GM18498 (cell line): ENCODE measurements at regions not wholly inside any gene's neighbourhood (a gene's known extent, or its start where the extent isn't known, plus 50 kb on each side); places are given as distances from the start of the nearest gene placed in this dataset.

ENCODE experiments used
- ATAC-seq: cut with Tn5 transposase; IDR thresholded peaks from one replicate; pipeline ENCODE4 v1.9.1; 2021; ENCODE audit warnings: mild to moderate bottlenecking, moderate library complexity; ENCODE audit not compliant: unreplicated experiment

- no peak for ATAC-seq
Observed at GRCh38 chr14:51539571-51540037, 112.1 kb upstream of the FRMD6 start.

GRCh38 chr14:51540364-51540763 is 111.3 kb upstream of the FRMD6 start:
- no peak for ATAC-seq

DNA sequence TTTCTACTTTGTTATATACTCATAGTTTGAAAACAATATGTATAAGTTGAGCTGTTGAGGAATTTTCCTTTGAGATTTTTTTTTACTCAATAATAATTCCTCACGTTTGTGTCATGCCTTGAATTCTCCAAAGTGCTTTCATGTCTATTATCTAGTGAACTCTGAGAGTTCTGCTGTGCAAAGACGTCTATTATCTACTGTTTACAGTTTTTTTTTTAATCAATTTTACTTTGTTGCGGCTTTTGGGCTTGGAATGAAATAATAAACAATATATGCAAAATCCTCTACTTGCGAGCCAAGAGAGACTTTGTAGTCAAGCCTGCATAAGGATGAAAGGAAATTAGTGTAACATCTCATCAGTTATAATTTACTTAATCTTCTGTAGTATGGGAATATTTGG is 107.2 kb upstream of the FRMD6 start:
- no peak for ATAC-seq

DNA sequence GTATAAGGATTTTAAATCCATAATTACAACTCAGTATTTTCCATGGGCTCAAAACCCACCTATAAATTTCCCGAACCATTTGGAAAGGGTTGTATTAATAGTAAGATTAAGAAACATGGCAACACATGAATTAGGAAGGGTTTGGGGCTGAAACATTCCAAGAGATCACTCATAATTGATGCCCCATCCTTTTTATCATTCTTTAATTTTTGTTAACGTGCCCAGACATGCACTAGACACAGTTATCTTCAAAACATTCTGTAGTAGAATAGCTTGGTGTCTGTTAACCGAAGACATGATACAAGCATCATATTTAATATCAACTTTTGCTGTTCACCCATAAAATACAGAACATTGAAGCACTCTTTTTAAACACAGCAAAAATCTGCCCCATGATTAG is 106.8 kb upstream of the FRMD6 start:
- no peak for ATAC-seq

GRCh38 chr14:51545396-51545795 is 106.3 kb upstream of the FRMD6 start:
- no peak for ATAC-seq

DNA sequence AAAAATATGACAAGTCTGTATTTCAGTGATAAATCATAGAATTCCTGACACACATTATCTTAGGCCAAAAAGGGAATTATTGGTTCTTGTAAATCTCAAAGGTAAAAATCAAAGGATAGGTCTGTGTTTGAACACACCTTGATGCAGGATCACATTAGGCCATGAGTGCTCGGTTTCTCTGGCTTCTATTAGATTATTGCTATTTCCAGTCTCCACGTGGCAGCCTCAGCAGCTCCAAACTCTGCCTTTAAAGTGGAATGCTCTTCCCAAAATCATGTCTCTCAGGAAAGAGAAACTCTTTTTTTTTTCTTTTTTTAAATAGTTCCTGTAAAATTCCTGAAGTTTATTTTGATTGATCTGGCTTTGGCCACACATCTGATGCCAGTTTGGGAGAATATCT is 105.6 kb upstream of the FRMD6 start:
- no peak for ATAC-seq

DNA sequence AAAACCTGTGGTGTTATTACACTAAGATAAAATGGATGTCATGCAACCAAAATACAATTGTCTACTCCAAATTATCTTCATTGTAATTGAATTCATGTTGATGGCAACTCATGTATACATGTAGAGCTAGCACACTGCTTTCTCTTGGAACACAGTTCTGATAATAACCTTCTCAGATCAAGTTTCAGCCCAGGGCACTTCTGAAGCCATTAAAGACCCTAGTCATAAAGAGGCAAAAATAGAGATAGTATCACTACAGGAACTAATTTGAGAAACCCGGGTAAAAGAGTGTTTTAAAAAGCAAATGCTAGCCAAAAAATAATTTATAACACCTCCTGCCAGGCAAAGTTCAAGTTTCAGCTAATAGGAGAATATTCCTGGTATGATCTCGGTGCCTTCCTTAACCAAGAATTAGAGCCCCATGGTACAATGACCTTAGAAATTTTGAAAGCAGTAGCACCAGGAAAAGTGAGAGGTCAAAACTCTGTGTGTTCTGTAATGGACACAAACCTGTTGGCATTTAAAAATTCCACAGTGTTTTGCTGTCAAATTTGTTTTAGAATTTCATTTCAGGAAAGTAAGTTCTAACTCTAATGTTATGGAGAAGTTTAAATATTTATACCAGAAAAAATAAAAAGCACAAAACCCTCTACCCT is 105.0 kb upstream of the FRMD6 start:
- ATAC-seq = no peak

DNA sequence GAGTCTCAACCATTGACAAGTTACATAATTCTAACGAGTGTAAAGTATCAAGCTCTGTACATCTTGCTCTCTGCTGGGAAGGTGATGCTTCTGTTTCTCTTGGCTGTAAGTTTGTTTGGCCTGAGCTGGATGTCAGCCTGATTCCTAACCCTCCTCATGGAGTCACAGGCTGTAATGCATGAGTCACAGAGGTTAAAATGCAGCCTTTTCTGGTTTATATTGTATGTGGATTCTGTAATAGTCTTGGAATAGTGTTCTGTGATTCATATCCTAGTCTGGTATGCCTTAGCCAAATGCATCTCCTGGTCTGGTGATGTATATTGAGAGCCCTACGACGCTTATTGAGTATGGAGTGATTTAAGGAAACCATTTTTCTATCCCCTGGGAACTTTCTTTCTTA is 104.5 kb upstream of the FRMD6 start:
- no peak for ATAC-seq

DNA sequence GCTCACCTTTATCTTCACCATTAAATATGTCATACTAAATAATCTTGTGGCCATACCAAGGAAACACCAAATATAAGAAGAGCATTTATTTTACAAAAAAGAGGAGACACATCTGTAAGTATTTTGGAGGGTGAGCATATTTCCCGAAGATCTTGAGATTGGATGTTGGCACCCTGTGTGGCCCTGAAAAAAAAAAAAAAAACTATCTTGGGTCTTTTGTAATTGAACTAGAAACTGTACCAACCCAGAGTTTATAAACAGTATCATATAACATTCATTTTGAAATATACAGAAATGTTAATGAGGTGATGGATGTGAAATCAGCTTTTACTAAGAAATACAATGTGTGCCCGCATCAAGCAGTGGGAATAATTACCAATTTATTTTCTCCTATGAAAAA is 104.0 kb upstream of the FRMD6 start:
- ATAC-seq = no peak

- ATAC-seq = no peak
Observed at GRCh38 chr14:51548187-51548586, 103.5 kb upstream of the FRMD6 start.

DNA sequence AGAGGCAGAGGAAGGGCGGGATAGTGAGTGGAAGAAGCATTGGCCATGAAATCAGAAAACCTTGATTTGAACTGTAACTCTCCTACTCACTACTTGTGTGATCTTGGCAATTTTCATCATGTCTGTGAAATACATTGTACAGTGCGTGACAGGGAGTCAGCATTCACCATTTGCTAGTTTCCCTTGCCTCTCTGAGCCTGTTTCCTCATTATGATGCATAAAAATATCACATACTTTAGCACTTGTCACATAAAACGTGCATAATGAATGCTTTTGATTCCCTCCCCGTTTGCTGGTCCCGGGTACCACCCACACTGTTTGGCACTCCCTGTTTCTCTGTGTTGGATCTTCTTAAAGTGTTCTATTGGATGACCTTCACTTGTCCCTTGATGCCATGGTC is 101.1 kb upstream of the FRMD6 start:
- no peak for ATAC-seq

DNA sequence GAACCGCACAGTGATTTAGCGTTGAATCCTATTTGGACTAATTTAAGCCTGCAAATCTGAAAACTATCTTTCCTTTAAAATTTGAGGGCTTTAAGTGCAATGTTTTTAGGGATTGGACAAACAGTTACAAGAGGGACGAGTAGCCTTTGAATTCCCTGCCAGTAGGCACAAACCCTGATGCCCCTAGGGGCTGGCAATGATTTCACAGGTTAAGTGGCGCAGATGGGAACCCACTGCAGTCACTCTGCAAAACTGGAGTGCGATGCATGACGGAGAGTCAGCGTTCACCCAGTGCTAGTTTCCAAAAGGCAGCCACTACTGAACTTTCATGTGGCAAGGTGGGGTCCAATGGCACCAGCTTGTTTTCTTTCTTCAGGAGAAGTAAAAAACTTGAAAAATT is 99.4 kb upstream of the FRMD6 start:
- ATAC-seq = no peak

DNA sequence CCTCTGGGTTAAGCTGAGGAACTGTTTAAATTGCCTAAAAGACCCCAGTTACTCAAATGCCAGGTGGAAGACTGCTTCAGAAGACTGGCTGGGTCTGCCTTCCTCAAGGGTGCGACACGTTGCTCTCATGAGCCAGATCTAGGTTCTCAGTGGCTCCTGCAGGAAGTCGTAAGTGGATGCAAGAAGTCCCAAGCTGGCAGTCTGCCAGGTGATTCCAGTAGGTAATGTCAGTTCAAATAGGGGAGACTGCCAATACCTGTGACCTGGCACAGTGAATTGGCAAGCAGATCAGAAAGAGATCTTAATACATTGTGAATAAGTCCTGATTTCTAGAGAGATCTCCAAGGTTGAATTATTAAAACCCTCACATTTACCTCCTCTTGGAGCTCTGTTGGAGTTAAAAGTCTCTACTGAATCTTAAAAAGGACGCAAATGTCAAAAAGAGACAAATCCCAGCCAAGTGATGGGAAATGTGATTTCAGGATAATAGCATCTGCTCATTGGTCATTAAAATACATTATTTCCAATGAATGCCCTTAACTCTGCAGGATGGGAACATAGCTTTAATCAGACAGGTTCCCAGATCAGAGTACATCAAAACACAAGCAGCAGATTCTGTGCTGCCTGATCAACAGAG is 98.8 kb upstream of the FRMD6 start:
- no peak for ATAC-seq

DNA sequence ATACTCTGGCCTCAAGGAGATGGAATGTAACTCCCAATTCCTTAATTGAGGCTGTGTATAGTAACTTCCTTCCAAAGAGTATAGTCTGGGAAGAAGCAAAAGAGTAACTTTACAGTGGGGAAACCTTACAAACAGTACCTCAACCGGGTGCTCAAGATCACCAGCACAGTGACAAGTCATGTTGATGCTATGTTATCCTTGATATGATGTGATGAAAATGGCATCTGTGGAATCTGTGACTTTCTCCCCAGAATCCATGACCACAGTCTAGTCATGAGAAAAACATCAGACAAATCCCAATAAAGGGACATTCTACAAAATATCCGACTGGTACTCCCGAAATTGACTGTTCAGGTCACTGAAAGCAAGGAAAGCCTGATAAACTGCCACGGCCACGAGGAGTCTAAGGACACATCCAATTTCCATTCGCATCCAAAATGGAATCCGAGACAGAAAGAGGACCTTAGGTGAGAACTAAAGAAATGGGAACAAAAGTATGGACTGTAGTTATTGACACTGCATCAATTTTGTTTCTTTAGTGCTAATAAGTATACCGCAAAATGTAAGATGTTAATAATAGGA is 97.3 kb upstream of the FRMD6 start:
- no peak for ATAC-seq

DNA sequence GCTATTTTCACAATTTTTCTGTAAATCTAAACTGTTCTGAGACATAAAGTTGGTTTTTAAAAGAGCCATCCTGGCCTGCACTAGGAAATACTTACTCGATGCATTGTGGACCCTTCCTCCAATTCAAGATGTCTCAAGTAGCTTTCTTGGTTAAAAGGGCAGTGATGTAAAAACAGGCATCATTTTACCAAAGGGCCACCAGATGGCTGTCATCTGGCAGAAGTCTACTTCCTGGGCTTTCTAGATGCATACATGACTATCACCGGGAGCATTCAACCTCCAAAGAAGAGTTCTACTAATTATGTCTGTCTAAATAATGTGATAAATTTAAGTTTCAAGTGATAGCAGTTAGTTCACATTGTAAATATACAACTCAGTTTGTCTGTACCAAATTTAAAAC is 96.8 kb upstream of the FRMD6 start:
- no peak for ATAC-seq

- no peak for ATAC-seq
Observed at GRCh38 chr14:51561141-51561540, 90.6 kb upstream of the FRMD6 start.

DNA sequence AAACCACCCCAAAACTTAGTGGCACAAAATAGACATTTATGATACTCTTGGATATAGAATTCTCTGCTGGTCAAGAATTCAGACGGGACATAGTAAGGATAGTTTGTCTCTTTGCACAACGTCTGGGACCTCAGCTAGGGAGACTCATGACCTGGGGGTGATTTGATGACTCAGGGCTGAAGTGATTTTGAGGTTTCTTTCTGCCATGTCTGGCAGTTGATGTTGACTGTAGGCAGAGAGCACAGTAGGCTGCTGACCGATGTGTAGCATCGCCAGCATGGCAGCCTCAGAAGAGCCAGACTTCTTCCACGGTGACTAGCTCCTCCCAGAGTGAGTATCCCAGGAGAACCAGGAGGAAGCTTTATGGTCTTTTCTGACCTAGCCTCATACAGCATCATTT is 88.9 kb upstream of the FRMD6 start:
- ATAC-seq = no peak

- no peak for ATAC-seq
Observed at GRCh38 chr14:51563560-51563959, 88.2 kb upstream of the FRMD6 start.

- ATAC-seq = no peak
Observed at GRCh38 chr14:51564460-51564859, 87.2 kb upstream of the FRMD6 start.

- no peak for ATAC-seq
Observed at GRCh38 chr14:51564986-51565604, 86.6 kb upstream of the FRMD6 start.

DNA sequence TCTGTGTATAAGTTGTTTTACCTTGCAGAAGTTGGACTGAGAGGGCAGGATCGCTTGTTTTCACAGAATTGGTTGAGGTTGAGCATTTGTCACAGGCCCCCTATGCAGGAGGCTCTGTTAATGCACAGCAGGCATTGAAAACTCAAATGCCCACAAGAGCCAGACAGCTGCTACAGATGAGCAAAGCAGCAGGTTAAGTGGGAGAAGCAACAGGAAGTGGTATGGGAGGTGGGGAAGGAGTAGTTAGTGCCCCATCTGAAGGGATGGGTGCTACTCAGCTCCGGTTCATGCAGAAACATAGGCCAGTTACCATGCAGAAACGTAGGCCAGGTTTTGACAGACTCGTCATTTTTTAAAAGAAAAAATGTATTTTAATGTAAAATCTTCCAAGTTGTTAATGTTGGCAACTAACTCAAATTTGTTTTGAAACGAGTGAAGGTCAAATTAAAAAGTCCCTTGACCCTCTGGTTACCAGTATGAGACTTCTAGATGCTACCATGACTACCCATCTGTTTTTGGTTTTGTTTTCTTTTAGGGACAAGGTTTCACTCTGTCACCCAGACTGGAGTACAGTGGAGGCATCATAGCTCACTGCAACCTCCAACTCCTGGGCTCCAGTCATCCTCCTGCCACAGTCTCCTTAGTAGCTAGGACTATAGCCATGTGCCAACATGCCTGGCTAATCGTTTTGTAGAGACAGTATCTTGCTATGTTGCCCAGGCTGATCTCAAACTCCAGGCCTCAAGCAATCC is 84.7 kb upstream of the FRMD6 start:
- peak; percentile 69 for ATAC-seq
